SJCRH30 (cell line): ENCODE measurements at regions not wholly inside any gene's neighbourhood (a gene's known extent, or its start where the extent isn't known, plus 50 kb on each side); places are given as distances from the start of the nearest gene placed in this dataset.

ENCODE experiments used
- DNase-seq, 2 experiments: peaks; one replicate each; pipeline ENCODE4 v3.0.0-alpha.2; 2015 to 2020
- H3K27ac ChIP-seq: fragments of 250-450 bp; sonication (Bioruptor Pico); 2 replicates; pipeline ENCODE4 v1.5.1; 2020; ENCODE audit warnings: mild to moderate bottlenecking, moderate library complexity
- H3K27me3 ChIP-seq: fragments of 250-450 bp; sonication (Bioruptor Pico); 2 replicates; pipeline ENCODE4 v1.5.1; 2020; ENCODE audit warnings: mild to moderate bottlenecking, moderate library complexity
- H3K36me3 ChIP-seq: fragments of 250-450 bp; sonication (Bioruptor Pico); 2 replicates; pipeline ENCODE4 v1.5.1; 2020; ENCODE audit warnings: mild to moderate bottlenecking, moderate library complexity
- H3K4me1 ChIP-seq: fragments of 250-450 bp; sonication (Bioruptor Pico); 2 replicates; pipeline ENCODE4 v1.5.1; 2020; ENCODE audit warnings: mild to moderate bottlenecking, moderate library complexity
- H3K4me3 ChIP-seq: fragments of 250-450 bp; sonication (Bioruptor Pico); 2 replicates; pipeline ENCODE4 v1.5.1; 2020; ENCODE audit warnings: mild to moderate bottlenecking, moderate library complexity
- H3K9me3 ChIP-seq: fragments of 250-450 bp; sonication (Bioruptor Pico); replicated peaks from 2 replicates; pipeline ENCODE4 v1.5.1; 2020; ENCODE audit warnings: mild to moderate bottlenecking, moderate library complexity

GRCh38 chr10:90378524-90379076, 479.2 kb downstream of the HTR7 start:
- no peaks in the 10 kb centered on the region for H3K9me3 ChIP-seq

GRCh38 chr10:90381468-90381867, 476.4 kb downstream of the HTR7 start:
- Histone ChIP-seq H3K4me3 (no peak overlapping the region), H3K36me3 (no peaks in the 10 kb centered on the region), H3K27me3 (no peaks in the 10 kb centered on the region), H3K9me3 (no peaks in the 10 kb centered on the region), H3K27ac (no peak overlapping the region), H3K4me1 (no peaks in the 10 kb centered on the region)
- no peak for DNase-seq

More at GRCh38 chr10:90378524-90379076, 479.2 kb downstream of the HTR7 start:
- H3K4me3 ChIP-seq: no peak overlapping the region
- H3K4me1 ChIP-seq: no peaks in the 10 kb centered on the region
- no peak for DNase-seq
- H3K36me3 ChIP-seq: no peaks in the 10 kb centered on the region
- H3K27ac ChIP-seq: no peak overlapping the region
- H3K27me3 ChIP-seq: no peaks in the 10 kb centered on the region

- no peak overlapping the region for H3K4me3 ChIP-seq
- H3K36me3 ChIP-seq: no peaks in the 10 kb centered on the region
- no peak overlapping the region for H3K27ac ChIP-seq
- H3K27me3 ChIP-seq: no peaks in the 10 kb centered on the region
- no peaks in the 10 kb centered on the region for H3K9me3 ChIP-seq
- DNase-seq: no peak
- H3K4me1 ChIP-seq: no peaks in the 10 kb centered on the region
Observed at GRCh38 chr10:90389876-90390275, 468.0 kb downstream of the HTR7 start.

GRCh38 chr10:90394311-90394710, 463.5 kb downstream of the HTR7 start:
- DNase-seq: no peak
- H3K27ac ChIP-seq: no peak overlapping the region

GRCh38 chr10:90396721-90397120, 461.1 kb downstream of the HTR7 start:
- Histone ChIP-seq H3K4me3 (no peak overlapping the region), H3K4me1 (no peaks in the 10 kb centered on the region), H3K36me3 (no peaks in the 10 kb centered on the region), H3K27ac (no peak overlapping the region), H3K9me3 (no peaks in the 10 kb centered on the region), H3K27me3 (no peaks in the 10 kb centered on the region)
- no peak for DNase-seq

More at GRCh38 chr10:90394311-90394710, 463.5 kb downstream of the HTR7 start:
- Histone ChIP-seq H3K9me3 (no peaks in the 10 kb centered on the region), H3K4me3 (no peak overlapping the region), H3K36me3 (no peaks in the 10 kb centered on the region), H3K4me1 (no peaks in the 10 kb centered on the region), H3K27me3 (no peaks in the 10 kb centered on the region)

- H3K4me1 ChIP-seq: no peaks in the 10 kb centered on the region
- no peak overlapping the region for H3K27ac ChIP-seq
- no peak for DNase-seq
- H3K27me3 ChIP-seq: no peaks in the 10 kb centered on the region
- H3K4me3 ChIP-seq: no peak overlapping the region
- no peaks in the 10 kb centered on the region for H3K9me3 ChIP-seq
- no peaks in the 10 kb centered on the region for H3K36me3 ChIP-seq
Observed at GRCh38 chr10:90398566-90398965, 459.3 kb downstream of the HTR7 start.

- Histone ChIP-seq H3K4me3 (no peak overlapping the region), H3K36me3 (no peaks in the 10 kb centered on the region), H3K27me3 (no peaks in the 10 kb centered on the region), H3K27ac (no peak overlapping the region), H3K9me3 (no peaks in the 10 kb centered on the region), H3K4me1 (no peaks in the 10 kb centered on the region)
- DNase-seq: no peak
Observed at GRCh38 chr10:90399782-90400181, 458.1 kb downstream of the HTR7 start.

- Histone ChIP-seq H3K4me1 (no peaks in the 10 kb centered on the region), H3K9me3 (no peaks in the 10 kb centered on the region), H3K4me3 (no peak overlapping the region), H3K27me3 (no peaks in the 10 kb centered on the region), H3K36me3 (no peaks in the 10 kb centered on the region), H3K27ac (no peak overlapping the region)
- DNase-seq: no peak
Observed at GRCh38 chr10:90403211-90404000, 454.4 kb downstream of the HTR7 start.

- no peak for DNase-seq
- H3K4me3 ChIP-seq: no peak overlapping the region
- no peaks in the 10 kb centered on the region for H3K36me3 ChIP-seq
- no peaks in the 10 kb centered on the region for H3K9me3 ChIP-seq
- H3K4me1 ChIP-seq: no peaks in the 10 kb centered on the region
- H3K27ac ChIP-seq: no peak overlapping the region
- H3K27me3 ChIP-seq: no peaks in the 10 kb centered on the region
Observed at GRCh38 chr10:90407131-90407530, 450.7 kb downstream of the HTR7 start.

- DNase-seq: no peak
- Histone ChIP-seq H3K36me3 (no peaks in the 10 kb centered on the region), H3K4me1 (no peaks in the 10 kb centered on the region), H3K27me3 (no peaks in the 10 kb centered on the region), H3K4me3 (no peak overlapping the region), H3K9me3 (no peaks in the 10 kb centered on the region), H3K27ac (no peak overlapping the region)
Observed at GRCh38 chr10:90407851-90408250, 450.0 kb downstream of the HTR7 start.

- H3K36me3 ChIP-seq: no peaks in the 10 kb centered on the region
- H3K4me3 ChIP-seq: no peak overlapping the region
- no peaks in the 10 kb centered on the region for H3K27me3 ChIP-seq
- H3K27ac ChIP-seq: no peak overlapping the region
- H3K4me1 ChIP-seq: no peaks in the 10 kb centered on the region
- no peak for DNase-seq
- H3K9me3 ChIP-seq: no peaks in the 10 kb centered on the region
Observed at GRCh38 chr10:90412582-90412981, 445.3 kb downstream of the HTR7 start.

GRCh38 chr10:90413196-90413595, 444.6 kb downstream of the HTR7 start:
- Histone ChIP-seq H3K27me3 (no peaks in the 10 kb centered on the region), H3K27ac (no peak overlapping the region), H3K36me3 (no peaks in the 10 kb centered on the region), H3K9me3 (no peaks in the 10 kb centered on the region), H3K4me1 (no peaks in the 10 kb centered on the region), H3K4me3 (no peak overlapping the region)
- no peak for DNase-seq

- Histone ChIP-seq H3K27me3 (no peaks in the 10 kb centered on the region), H3K27ac (no peak overlapping the region), H3K9me3 (no peaks in the 10 kb centered on the region), H3K36me3 (no peaks in the 10 kb centered on the region), H3K4me1 (no peaks in the 10 kb centered on the region), H3K4me3 (no peak overlapping the region)
- no peak for DNase-seq
Observed at GRCh38 chr10:90414926-90415325, 442.9 kb downstream of the HTR7 start.

GRCh38 chr10:90417029-90417428, 440.8 kb downstream of the HTR7 start:
- Histone ChIP-seq H3K4me3 (no peak overlapping the region), H3K27me3 (no peaks in the 10 kb centered on the region), H3K27ac (no peak overlapping the region), H3K4me1 (peaks cover 8% of the 10 kb centered on the region; the same call in 1 of the 2 replicates), H3K9me3 (no peaks in the 10 kb centered on the region), H3K36me3 (no peaks in the 10 kb centered on the region)
- DNase-seq: no peak

GRCh38 chr10:90417476-90418210, 440.2 kb downstream of the HTR7 start:
- H3K9me3 ChIP-seq: no peaks in the 10 kb centered on the region
- H3K4me1 ChIP-seq: peaks cover 8% of the 10 kb centered on the region; the same call in 1 of the 2 replicates
- no peak overlapping the region for H3K4me3 ChIP-seq
- H3K27ac ChIP-seq: no peak overlapping the region
- H3K27me3 ChIP-seq: no peaks in the 10 kb centered on the region
- H3K36me3 ChIP-seq: no peaks in the 10 kb centered on the region
- DNase-seq: no peak
